Activated CD4-positive, alpha-beta T cell treated with anti-CD3 and anti-CD28 coated beads, Interleukin-2, amount 50 U/mL, for 4 hours (primary cell): ENCODE measurements at regions not wholly inside any gene's neighbourhood (a gene's known extent, or its start where the extent isn't known, plus 50 kb on each side); places are given as distances from the start of the nearest gene placed in this dataset.

Experiments
- DNase-seq, 2 experiments: peaks; one replicate each; pipeline ENCODE4 v3.0.0-alpha.2; 2020

DNA sequence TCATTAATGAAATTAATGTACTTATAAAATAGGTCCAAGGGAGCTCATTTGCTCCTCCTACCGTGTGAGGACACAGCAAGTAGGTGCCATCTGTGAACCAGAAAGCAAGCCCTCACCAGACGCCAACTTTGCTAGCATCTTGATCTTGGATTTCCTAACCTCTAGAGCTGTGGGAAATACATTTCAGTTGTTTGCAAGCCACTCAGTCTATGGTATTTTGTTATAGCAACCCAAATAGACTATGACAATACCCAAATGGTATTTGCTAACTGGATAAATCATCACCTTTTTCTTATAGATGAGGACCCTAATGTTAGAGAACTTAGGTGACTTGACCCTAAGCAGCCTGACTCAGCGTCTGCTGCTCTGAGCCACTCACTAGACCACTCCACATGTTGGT lies 379.6 kb downstream of the HRH4 start:
- no peak for DNase-seq

- DNase-seq, result no peak
Observed at GRCh38 chr18:24840640-24841039, 380.2 kb downstream of the HRH4 start.

- no peak for DNase-seq
Observed at GRCh38 chr18:24841536-24841935, 381.1 kb downstream of the HRH4 start.

GRCh38 chr18:24843123-24843522 lies 382.7 kb downstream of the HRH4 start:
- no peak for DNase-seq

DNA sequence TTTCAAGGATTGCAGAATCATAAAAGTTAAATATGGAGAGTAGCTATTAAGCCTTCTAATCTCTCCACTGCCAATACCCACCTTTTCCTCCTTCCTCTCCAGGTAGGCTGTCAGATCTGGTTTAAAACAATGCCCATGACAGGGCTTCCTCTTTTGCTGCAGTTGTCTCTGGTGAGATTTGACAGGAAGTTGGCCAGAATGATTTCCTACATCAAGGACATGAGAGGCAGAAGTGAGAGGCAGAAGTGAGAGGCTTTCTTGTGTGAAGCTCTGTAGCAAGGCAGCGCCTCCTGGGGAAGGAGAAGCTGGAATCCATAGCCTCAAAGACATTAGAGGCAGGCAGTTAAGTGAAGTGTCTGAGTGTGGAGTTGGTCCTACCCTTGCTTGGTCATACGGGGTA lies 385.7 kb downstream of the HRH4 start:
- DNase-seq, result no peak

DNA sequence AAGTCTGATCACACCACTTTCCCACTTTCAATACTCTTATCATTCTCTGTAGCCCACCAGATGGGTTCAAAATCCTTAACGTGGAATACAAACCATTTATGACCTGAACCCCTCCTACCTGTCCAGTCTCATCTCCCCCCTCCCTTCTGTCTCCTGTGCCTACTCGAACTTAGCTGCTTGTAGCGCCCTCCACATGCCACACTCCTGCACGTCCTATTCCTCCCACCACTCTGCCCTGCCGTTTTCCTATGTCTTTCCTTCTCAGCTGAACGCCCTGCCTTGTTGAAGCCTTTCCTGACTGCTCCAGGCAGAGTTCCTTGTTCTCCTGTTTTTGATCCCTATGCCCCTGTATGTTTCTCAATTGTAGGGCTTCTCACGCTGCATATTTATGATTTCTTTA lies 390.1 kb downstream of the HRH4 start:
- DNase-seq, result no peak

- no peak for DNase-seq
Observed at GRCh38 chr18:24853076-24853475, 392.6 kb downstream of the HRH4 start.

DNA sequence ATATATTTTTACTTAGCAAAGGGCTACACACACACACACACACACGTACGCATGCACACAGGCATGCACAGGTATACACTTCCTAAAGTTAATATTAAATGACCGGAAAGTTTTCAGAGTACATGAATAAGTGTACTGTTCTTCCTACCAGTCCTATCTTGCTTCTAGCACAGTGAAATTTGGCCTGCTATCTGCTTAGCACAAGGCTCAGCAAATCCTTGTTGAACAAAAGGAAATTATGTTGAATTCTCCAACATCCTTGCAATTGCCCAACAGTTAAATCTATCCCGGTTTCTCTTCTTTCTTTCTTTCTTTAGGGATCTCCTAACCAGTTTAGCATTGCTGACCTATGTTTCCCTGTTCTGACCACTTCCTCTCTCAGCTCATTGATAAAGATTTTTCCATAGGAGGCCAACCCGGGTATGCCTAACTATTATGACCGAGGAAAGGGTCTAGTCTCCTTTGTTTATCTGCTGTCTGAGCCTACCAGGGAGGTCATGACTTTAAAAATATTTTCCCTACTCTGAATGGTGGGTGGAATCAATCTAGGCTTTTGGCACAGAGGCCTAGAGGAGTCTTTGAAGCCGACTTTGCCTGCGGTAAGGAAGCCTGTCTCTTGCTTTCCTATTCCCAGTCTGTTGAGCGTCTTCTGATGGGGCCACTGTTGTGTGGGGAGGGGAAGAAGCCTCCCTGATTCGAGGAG lies 400.7 kb downstream of the HRH4 start:
- no peak for DNase-seq

- no peak for DNase-seq
Observed at GRCh38 chr18:24862201-24862816, 401.9 kb downstream of the HRH4 start.

GRCh38 chr18:24868311-24868710 lies 407.9 kb downstream of the HRH4 start:
- no peak for DNase-seq

DNA sequence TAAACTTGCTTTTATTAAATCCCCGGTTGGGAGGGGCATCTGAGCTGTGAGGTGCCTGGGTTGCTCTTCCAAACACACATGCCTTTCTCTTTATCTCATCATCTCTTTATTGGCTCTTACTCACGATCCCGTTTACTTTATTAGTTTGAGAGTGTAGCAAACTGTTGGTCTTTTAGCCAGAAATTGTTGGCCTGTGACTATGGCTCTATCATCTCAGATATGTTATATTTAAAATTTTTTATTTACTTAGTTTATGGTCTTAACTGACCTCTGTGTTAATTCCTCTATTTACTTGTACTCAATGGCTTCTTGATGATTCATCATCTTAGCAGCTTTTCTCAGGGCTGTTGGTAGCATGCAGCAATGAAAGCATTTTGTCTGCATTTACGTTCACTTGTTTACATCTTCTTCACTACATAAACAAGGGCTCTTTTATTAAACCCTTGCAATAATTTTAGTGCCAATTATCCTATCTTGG lies 408.4 kb downstream of the HRH4 start:
- DNase-seq, result no peak

DNA sequence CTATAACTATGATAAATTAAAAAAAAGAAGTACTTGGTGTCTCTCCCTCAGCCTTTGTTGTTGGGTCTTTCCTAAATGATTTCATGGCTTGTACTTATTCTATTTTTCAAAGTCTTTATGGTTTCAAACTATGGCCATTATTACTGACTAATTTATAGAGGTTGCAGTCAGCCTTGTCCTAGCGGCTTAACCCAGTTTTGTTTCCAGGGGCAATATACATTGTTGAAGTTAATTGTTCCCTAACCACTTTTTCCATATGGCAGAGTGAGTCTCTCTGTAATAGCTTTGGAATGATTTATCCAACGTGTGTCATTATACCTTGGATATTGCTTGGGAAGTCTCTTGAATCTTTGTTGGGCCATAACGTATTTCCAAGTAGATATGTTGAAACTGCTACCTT lies 408.8 kb downstream of the HRH4 start:
- no peak for DNase-seq

GRCh38 chr18:24875286-24875685 lies 414.8 kb downstream of the HRH4 start:
- DNase-seq, result no peak

GRCh38 chr18:24875777-24876176 lies 415.3 kb downstream of the HRH4 start:
- DNase-seq, result no peak

DNA sequence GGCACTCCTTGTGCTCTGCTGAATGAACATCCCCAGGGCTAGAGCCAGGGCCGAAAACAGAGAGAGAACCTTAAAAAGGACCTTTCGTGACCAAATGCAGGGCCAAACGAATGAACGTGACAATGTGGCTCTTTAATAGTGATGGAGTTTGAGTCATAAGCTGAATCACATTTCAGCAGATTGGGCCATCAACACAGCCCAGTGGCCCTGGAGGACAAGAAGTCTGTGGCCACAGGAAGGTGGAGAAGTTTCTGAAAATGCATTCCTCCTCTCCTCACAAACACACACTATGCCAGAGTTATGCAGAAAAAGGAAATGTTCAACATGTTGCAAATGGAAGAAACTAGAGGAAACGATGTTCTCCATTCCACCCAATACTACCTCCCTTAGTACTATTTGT lies 415.8 kb downstream of the HRH4 start:
- DNase-seq, result no peak

- DNase-seq, result no peak
Observed at GRCh38 chr18:24877066-24877465, 416.6 kb downstream of the HRH4 start.

- no peak for DNase-seq
Observed at GRCh38 chr18:24877546-24877945, 417.1 kb downstream of the HRH4 start.

GRCh38 chr18:24878289-24878688 lies 417.9 kb downstream of the HRH4 start:
- no peak for DNase-seq

DNA sequence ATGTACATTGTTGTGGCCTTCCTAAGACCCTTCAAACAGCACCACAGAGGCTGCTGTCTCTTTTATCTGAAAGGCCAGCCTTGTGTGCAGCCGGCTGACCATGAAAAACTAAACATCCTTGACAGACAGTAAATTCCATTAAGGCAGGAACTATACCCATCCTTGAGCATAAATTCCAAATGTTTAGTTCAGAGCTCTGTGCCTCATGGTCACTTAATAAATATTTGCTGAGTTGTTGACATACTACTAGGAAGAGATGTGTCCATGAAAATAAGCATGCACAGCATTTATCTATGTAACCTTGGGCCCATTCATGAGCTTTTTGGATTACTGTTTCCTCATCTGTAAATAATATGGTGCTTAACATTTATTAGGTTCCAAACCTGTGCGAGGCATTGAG lies 424.8 kb downstream of the HRH4 start:
- DNase-seq, result no peak

DNA sequence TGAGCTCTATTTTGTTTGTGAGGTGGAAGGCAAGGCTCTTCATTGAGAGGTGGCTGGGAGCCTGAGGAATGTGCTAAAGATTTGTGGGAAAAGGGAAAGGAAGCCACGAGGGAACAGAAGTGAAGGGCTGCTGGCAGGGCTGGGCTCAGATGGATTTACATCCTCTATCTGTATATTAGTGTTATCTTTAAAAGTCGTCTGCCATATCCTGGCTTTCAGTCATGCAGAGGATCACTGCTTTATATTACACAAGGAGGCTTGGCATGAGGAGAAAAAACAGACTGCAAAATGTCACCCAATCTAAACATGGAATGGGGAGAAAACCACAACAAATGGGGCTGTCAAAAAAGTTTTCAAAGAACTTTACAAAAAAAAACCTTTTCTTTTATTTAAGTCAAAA lies 434.4 kb downstream of the HRH4 start:
- DNase-seq, result no peak

DNA sequence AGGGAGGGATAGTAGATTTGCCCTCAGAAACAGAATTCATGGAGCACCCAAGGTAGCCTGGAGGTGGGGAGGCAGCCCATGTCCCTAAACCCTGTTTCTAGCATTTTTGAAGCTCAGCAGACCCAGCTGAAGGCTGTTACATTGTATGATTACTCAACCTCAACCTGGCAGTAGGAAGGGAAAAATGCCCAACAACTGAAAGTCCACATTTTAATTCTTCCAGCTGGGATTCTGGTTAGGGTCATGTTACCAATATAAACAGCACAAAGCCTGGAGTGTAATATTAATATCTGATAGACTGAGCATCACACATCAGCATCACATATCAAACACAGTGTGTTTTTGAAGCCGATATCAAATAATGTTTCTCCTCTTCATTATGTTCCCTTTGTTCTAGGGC lies 437.0 kb downstream of the HRH4 start:
- no peak for DNase-seq

DNA sequence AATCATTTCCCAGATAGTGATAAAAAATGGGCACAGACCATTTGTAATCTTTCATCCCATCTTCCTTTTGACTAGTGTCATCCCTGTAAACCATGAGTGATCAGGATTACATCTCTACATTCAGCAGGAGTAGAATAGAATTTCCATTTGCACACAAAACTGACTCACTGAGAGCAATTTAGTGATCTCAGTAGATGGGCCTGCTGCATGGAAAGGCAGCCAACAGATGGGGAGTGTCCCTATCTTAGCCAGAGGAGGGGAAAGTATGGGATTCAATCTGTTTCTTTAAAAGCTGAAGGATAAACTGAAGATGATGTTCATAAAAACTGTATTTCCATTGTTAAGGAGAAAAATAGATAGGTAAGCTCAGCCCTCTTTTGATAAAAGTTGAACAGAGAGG lies 441.7 kb downstream of the ZNF521 start:
- no peak for DNase-seq

DNA sequence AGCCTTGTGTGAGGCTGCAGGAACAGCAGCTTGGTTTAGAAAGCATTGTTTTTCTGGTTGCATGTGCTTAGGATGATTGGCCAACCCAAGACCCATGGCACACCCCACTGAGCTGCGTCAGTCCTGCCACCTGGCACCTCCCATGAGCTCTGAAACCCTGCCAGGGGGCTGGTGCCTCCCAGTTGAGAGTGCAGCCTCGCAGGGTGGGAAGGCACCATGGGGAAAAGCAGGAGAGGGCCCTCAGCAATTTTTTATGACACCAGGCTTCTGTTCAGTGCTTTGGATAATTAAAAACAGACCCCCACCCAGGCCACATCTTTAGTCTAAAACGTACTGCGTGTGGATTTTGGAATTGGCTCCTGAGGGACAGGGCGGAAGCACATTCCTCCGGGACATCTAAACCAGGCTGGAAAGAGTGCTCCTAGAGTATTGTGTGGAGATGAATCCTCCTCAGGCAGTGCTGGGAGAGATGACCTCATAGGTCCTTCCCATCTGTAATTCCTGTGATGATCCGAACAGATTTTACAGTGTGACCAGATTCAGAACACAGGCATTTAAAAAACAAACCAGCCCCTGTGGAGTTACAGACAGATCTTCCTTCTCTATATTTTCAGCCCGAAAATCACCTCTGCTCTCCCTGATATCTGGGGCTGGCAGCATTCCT lies 438.3 kb downstream of the ZNF521 start:
- no peak for DNase-seq

- no peak for DNase-seq
Observed at GRCh38 chr18:24914171-24914525, 437.8 kb downstream of the ZNF521 start.

DNA sequence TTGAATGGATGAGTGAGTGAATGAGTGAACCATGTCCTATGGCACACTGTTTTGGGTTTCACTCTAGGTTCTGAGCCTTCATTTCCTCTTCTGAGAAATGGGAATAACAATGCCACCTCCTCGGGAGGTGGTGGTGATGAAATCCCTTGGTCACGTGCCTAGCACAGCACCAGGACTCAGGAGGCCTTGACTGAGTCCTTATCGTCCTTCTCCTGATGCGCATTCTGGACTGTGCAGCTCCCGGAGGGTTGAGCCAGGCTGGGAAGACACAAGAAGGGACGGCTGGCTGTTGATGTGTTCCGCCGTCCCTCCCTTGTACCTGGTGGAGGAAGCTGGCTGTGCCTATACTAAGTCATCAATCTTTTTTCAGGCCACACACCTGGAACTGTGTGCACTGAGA lies 437.3 kb downstream of the ZNF521 start:
- DNase-seq, result no peak
